ENCODE measurements at regions not wholly inside any gene's neighbourhood (a gene's known extent, or its start where the extent isn't known, plus 50 kb on each side); places are given as distances from the start of the nearest gene placed in this dataset.
A peak's percentile ranks its signal among the peaks of the same experiment; 100 is the strongest.
"Not testable (repeated sequence)": the region's sequence is repeated elsewhere in the genome, so short reads cannot be mapped to it uniquely, and the experiment has no call there.

DNA sequence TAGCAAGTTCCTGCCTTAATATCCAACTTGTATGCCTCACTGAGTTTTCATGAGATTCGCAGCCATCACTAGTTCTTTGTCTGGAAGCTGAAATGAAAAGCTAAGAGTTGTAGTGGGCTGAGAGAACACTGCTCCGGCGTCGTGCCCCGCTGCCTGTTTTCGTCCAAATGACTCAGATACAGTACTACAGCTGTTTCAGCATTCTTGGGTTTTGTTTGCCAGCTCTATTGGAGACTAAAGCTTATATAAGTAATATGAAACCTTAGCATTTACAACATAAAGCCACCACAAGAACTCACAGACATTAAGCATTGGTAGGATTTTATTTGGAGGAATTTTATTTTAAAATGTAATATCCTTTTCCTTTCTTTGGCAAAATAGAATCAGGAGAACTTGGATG, 299.7 kb downstream of the DLEU7 start:
- no peak for DNase-seq

DNA sequence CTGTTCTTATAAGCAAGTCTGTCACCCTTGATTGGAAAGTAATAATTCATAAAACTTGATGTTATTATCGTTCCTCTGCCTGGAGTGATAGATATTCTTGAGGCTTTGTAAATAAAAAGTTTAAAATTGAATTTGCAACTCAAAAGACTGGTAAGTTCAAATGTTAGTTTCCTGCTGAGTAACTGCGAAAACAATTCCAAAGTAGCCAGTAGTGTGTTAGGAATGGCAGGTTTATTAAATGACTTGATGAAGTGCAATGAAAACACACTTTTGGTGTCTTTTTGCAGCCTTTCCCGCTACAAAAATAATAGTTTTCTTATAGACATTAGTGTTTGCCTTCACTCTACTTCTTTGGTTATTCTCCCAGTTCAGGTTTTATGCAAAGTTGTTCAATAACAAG, 299.3 kb downstream of the DLEU7 start:
- DNase-seq, result no peak

DNA sequence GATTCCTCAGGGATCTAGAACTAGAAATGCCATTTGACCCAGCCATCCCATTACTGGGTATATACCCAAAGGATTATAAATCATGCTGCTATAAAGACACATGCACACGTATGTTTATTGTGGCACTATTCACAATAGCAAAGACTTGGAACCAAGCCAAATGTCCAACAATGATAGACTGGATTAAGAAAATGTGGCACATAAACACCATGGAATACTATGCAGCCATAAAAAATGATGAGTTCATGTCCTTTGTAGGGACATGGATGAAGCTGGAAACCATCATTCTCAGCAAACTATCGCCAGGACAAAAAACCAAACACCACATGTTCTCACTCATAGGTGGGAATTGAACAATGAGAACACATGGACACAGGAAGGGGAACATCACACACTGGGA, 296.3 kb downstream of the DLEU7 start:
- DNase-seq, result not testable (repeated sequence)

DNA sequence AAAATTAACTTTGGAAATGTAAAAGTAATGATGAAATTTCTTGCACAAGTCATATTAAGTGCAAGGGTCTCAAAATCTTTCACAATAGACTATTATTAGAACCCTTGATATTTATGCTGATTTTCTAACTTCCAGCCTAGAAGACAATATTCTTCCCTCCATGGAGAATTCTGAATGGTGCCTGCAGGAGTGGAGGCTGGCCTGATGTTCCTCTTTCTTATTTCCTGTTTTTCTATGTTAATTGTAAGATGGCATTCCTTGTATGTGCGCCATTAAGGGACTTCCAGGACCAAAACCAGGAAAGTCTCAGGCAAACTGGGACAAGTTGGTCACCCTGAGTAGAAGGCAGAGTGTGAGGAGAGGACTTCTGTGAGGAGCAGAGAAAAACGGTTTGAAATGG, 294.9 kb downstream of the DLEU7 start:
- no peak for DNase-seq

DNA sequence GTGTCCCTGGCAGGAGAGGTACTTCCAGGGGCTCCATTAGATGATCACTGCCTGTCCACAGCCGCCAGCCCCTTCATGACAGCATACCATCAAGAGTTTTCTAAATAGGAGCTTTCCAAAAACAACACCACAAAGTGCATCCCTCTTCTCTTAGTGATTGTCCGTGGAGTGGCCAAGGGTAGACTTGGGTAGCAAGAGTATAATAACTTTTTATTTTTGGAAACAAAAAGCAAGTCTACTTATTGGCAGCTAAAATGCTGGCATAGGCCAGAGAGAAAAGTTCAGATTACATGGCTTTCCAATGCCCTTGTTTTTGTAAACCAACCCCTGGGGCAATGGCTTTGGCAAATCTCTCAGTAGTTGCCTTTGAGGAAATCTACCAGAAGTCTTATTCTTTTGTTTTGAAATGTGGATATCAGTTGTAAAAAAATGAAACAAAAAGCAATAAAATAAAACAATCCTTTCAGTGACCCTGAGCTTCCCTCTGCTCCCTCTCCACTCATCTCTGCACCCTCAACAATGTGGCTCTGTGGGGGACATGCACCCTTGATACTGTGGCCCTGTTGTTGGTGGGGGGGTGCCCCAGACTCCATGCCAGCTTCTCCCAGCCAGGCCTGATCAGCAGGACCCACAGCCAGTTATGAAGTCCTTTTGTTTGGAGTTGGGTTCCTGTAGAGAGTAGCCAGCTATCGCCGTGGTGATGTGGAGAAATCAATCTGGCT, 294.1 kb downstream of the DLEU7 start:
- no peak for DNase-seq

DNA sequence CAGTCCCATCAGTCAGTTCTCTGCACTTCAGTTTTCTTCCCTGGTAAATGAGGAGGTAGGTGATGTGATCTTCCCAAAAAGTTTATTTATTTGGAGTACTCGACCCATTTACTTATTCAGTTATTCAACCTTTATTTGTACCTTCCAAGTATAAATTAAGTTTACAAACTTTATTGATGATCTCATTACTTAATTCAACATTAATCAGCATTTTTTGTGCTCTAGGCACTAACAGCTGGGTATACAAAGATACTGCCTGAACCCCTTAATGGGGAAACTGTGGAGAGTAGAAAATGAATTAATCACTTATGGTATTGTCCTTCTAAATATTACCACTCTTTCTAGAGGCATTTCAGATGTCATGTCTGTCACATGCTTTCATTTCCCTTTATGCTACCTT, 293.3 kb downstream of the DLEU7 start:
- DNase-seq, result no peak

DNA sequence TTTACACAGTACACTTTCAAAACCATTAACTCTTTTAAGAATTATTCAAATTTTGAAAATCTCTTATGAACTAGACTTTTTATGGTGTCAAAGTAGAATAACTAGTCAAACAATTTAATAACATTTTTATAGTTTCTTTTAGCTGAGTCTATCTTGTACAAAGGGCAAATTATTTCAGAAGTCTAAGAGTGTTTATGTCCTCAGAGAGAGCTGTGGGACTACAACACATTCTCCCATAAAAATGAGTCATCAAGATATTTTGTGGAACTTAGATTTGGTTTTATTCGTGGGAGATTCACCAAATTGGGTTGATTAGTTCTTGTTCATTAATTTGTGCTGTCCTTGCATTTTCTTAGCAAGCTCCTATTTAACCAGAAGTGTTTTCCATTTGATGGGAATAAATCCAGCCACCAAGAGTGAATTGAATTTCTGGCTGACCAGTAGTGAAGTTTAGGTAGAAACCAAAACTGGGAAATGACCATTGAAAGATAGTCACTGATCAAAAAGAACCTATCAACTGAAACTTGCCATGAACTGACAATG, 291.0 kb downstream of the DLEU7 start:
- DNase-seq, result no peak

DNA sequence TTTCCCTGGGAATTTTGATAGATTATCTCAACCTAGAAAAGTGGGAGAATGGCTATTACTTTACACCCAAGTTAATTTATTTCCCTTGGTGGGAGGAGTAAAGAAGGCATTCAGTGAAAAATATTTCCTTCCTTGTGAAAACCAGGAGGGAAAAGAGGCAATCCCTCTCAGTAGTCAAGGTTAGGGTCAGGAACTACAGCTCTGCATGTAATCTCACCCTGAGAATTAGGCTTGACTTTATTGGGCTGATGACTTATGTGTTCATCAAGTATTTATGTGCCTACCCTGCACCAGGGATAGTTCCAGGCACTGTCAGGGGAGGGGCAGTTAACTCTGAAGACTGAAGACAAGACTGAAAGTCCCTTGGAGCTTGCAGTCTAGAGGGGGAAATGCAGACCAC, 281.8 kb downstream of the DLEU7 start:
- DNase-seq, result no peak

DNA sequence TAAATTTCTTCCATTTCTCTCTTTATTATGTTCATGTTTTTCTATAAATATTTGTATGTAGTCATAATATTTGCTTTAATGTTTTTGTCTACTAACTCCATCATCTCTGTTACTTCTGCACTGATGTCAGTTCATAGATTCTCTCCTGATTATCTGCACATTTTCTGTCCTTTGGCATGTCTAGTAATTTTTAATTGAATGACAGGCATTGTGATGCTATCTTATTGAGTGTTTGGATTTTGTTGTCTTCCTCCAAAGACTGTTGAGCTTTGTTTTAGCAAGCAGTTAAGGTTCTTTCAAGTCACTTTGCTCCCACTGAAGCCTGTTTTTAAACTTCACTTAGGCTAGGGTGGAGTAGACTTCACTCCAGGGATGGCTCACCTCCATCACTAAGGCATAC, 276.8 kb downstream of the DLEU7 start:
- DNase-seq, result no peak

DNA sequence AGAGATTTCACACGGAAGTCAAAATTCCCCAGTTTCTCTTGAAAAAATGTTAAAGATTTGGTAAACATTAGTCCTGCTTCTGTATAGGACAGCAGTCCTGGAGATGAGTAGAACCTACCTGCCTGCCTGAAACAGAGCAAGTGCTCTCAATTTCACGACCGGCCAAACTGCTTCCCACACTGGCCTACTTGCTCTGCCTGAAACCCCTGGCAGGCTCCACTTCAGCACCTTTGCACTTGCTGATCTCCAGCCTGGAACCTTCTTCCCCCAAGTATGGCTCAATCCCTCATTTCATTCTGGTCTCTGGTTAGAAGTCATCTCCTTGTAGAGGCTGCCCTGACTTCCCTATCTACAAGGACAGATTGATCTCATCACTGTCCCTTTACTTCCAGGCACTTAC, 271.4 kb downstream of the DLEU7 start:
- no peak for DNase-seq

DNA sequence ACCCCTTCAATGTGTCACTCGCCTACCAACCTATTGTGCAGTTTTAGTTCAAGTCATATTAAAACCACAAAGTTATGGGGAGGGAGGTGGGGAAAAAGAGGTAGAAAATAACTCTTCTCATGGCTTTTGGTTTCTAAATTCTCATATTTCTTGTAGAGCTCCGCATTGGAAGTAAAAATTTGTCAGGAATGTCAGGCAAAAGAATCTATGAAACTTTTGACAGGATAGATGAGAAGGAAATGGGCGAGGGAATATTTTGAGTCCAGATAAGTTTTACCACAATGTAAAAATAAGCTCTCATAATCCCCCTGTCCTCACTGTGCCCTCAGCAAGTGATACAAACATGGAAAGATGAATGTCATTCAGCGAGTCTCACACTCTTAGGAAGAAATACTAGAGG, 270.4 kb downstream of the DLEU7 start:
- no peak for DNase-seq

DNA sequence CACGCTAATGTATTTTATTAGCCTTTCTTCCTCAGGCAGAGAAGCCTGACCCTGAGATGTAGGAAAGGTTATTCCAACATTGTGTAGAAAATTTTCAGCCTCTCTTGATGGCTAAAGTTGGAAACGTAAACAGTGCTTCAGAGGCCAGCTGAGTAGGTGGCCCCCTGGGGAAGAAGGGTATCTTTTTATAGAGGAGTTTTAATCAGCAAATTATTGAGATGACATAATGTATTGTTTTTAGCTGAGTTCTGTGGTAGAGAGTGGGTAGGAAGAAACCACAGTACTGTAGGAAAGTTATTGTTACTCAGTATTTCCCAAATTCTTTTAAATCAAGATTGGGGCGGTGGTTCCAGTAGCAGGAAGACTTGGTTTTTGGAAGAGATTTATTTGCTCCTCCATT, 268.8 kb downstream of the DLEU7 start:
- DNase-seq, result no peak

DNA sequence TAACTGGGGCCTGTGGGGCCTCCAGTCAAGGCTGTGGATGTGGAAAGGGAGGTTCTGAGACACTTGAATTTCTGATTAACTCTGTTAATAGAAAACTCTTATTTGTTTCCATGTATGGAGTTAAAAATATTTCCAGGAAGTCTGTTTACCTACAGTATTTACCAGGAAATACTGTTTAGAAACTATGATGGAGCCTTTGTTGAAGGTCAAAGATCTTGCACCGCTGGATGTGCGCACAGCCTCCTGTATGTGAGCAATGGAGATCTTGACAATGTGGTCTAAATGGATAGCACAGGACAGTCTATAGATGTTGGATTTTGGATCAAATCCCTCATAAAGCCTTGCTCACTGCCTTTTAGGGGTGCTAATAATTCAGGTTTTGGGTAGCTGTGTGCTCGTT, 268.4 kb downstream of the DLEU7 start:
- no peak for DNase-seq

DNA sequence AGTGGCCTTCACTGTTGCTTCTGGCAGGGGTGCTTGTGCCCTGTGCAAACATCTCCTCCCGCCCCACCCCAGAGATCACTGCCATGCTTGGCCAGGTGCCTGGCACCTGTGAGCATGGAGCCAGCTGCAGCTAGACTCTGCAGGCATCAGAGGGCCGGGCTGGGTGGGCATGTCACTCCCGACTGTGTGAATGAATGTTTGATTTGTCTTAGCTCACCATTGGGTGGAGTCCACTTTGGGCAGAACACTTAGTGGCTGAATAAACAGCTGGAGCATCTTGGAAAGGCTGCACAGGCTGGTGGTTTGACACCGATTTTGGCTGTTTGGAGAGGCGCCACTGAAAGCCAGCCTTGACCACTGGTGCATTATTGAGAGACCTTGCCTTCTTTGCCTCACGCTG, 267.3 kb downstream of the DLEU7 start:
- no peak for DNase-seq

DNA sequence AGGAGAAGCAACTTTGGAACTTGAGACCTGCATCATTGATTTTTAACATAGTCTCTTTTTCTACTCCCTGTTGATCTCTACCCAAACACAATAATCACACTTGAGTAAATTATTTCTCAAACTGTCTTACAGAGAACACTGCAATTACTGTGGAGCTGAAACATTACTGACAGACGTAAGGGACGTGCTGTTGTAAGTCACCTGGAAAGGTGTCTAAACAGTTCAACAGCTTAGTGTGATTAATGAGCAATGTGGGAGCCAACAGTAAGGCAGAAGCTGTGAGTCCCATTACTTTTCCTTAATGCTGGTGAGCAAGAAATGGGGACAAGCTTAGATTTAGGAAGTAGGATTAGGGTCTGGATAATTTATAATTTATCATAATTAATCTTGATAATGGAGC, 265.7 kb downstream of the DLEU7 start:
- DNase-seq, result no peak

DNA sequence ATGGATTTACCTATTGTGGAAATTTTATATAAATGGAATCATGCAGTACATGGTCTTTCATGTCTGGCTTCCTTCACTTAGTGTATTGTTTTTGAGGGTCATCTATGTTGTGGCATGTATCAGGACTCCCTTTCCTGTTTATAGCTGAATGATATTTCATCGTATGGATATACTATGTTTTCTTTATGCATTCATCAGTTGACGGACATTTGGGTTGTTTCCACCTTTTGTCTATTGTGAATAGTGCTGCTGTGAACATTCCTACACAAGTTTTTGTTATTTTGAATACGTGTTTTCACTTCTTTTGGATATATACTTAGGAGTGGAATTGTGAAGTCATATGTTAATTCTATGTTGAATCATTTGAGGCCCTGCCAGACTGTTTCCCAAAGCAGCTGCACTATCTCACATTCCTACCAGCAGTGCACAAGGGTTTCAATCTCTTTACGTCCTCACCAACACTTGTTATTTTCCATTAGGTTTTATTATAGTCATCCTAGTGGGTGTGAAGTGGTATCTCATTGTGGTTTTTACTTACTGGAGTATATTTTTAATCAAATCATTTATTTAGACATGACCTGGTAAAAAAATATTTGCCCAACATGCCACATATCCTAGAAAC, 262.7 kb downstream of the DLEU7 start:
- DNase-seq, result no peak

DNA sequence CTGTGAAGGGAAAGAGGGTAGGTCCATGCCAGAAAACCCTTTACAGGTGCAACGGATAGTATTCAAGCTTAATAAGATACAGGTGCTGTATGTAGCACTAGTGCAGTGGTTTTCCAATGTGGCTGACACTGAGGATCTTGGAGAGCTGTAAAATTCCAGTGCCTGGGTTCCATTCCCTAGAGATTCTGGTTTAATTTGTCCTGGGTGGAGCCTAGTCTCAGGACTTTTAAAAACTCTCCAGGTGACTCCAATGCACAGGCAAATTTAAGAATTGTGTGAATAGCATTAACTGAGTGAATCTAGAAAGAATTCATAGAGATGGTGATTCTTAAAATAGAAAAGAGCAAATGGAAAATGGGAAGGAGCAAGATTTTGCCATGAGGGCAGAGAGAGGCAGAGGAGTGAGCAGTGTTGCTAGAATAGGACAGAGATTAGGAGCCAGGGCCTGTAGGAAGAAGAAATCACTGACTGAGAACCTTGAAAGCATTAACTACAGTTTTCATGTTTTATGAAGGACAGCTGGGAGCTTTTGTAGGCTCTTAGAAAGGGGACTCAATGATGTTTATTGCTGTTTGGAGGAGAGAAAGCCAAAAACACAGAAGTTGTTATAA, 261.8 kb downstream of the DLEU7 start:
- no peak for DNase-seq

DNA sequence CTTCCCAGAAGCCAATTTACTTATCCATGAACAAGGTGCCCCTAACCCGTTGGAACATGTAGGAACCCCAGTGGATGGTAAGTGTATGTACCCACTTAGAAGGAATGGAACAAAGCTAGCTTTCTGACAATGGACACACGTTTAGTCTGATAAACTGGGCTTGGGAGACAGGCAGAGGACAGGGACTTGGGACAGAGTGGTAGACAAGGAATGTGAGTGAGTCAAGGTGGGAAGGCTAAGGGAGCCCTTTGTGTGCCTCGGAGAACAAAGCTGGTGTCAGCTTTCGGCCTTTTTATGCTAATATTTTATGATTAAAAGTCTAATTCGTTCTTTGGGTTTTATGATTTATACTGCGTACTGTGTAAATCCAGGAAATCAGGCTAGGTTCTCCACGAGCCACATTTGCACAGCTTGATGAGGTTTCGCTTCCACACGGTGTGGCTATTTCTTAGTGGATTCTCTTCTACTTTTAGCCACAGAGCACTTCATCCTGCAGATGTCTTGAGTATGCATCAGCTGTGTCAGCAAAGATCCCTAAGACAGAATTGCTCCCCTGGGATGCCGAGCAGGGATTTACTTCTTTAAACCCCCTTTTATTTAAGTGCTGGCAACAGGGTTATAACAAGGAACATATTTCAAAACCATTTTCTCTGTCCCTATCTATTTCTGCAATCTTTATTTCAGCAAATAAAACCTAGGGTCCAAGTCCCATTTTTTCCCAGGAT, 258.5 kb downstream of the DLEU7 start:
- no peak for DNase-seq

DNA sequence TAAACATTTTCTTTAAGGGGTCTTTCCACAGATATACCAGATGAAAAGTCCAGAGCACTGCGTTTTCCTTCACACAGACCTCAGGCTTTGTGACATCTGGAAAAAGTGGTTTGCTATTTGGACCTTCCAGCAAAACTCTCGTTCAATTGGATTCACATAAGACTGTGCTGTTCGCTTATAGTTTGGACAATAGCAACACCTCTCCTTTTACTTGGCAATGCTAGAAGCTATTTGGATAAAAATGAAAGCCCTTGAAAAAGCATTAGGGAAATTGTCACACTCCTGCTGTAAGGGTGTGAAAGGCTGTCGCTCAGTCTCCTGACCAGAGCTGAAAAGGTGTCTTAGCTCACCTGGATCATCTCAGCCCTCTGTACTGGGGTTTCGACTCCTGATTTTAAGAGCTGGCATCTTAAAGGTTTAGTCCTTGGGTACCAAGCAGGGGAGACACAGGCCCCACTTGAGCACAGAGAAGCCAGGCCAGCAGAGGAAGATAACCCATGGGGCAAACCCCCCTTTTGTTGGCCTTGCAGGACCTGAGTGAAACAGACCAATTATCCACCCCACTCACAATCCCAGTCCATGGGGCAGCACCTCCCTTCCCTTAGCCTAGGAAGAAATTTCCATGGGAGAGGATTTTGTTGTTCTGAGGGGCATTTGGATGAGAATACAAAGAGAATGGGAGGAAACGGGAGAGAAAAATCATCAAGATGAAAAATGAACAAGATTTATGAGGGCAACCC, 257.6 kb downstream of the DLEU7 start:
- DNase-seq, result no peak

DNA sequence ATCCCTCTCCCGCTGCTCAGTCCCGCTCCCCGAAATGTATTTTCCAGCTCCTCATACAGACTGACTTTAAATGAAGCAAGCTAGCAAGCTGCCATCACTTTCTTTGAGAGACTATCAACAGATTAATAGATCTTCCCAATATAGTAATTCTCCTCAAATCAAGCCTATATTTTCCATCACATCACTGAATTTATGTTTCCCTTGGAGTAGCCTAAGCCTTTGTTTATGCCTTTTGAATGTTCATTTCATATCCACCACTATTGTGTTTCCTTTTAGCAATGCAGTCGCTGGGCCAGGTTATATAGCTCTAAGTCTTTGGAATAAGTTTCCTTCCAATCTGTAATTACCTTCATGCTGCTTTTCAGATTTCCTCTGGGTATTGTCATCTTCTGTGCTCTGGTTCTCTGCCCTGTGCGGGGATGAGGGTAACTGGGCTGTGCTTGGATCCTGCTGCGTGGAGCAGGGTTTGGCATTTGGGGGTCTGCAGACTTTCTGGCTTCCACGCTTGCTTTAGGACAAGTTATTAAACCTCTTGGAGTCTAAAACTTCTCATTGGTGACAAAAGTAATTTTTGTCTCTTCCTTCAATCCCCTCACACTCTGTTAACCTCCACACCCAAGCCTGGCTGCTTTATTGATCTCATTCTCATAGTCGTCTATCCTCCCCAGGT, 256.9 kb downstream of the DLEU7 start:
- DNase-seq, result no peak

DNA sequence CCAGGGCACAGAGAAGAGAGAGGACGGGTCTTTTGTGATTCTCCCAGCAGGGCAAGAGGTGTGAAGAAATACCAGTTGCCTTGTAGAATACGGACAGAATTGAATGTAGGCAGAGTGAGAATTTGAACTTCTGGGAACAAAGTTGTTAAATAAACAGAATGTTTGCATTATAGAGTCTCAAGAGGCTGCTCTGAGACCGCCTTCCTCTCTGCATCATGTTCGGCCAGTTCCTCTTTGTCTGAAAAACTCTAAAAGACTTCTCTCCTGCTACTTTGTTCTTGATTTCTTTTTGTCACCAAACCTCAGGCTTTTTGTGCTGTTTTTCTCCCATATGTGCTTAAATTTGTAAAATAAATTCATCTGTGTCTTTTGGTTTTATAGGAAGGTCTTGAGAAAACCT, 256.4 kb downstream of the DLEU7 start:
- peak in 1 of 2 donors; percentile 18 for DNase-seq

DNA sequence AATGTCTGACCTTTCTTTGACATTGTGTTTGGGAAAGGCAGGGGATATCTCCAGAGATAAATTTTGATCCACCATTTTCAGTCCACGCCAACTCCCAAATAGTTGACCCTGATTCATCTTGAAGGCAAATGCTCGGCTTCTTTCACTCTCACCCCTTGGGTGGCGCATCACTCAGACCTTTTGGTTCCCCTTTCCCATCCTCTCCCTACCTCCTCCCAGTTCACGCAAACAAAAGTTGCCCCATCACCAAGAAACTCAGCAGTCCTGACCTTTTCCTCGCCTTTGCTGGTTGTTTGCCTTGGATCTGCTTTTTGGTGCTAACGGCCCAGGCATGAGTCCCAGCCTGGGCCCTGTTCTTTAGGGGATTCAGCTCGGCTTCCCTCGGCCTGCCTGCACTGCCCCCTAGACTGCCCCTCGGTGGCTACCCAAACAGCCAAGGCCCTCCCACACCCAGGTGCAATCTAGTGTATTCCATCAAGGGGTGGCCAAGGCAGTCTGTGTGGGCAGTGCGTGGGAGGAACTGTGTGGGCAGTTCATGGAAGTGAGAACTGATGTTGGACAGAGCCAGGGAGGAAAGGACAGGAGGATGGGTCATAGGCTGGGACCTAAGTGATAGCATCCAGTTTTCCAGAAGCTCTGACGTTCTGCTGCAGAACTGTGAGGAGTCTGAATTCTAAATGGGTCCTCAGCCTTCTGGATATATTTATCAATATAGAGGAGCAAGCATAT, 255.7 kb downstream of the DLEU7 start:
- DNase-seq, result peak in 1 of 2 donors; percentile 9

All from inflammatory macrophage treated with lipopolysaccharide for 1 hour (primary cell).